Stimulated activated CD4-positive, alpha-beta T cell treated with anti-CD3 and anti-CD28 coated beads, Interleukin-2, amount 100 ng/mL, for 24 hours (primary cell): ENCODE measurements at regions not wholly inside any gene's neighbourhood (a gene's known extent, or its start where the extent isn't known, plus 50 kb on each side); places are given as distances from the start of the nearest gene placed in this dataset.

Experiments
- DNase-seq, 2 donors: peaks; one replicate each; pipeline ENCODE4 v3.0.0-alpha.2; 2020

- no peak for DNase-seq
Observed at GRCh38 chr2:221215487-221215886, 356.6 kb downstream of the EPHA4 start.

GRCh38 chr2:221216636-221217035, 355.5 kb downstream of the EPHA4 start:
- DNase-seq, result no peak

- no peak for DNase-seq
Observed at GRCh38 chr2:221225752-221226151, 346.4 kb downstream of the EPHA4 start.

- no peak for DNase-seq
Observed at GRCh38 chr2:221228214-221228769, 343.8 kb downstream of the EPHA4 start.

GRCh38 chr2:221229099-221229498, 343.0 kb downstream of the EPHA4 start:
- no peak for DNase-seq

- DNase-seq, result no peak
Observed at GRCh38 chr2:221231511-221231910, 340.6 kb downstream of the EPHA4 start.

GRCh38 chr2:221235941-221236340, 336.2 kb downstream of the EPHA4 start:
- no peak for DNase-seq

GRCh38 chr2:221241072-221241471, 331.0 kb downstream of the EPHA4 start:
- no peak for DNase-seq

- DNase-seq, result no peak
Observed at GRCh38 chr2:221243771-221244170, 328.3 kb downstream of the EPHA4 start.

- DNase-seq, result no peak
Observed at GRCh38 chr2:221245045-221245444, 327.1 kb downstream of the EPHA4 start.

- DNase-seq, result no peak
Observed at GRCh38 chr2:221245772-221246171, 326.3 kb downstream of the EPHA4 start.

- DNase-seq, result no peak
Observed at GRCh38 chr2:221254299-221254698, 317.8 kb downstream of the EPHA4 start.

GRCh38 chr2:221255862-221256261, 316.2 kb downstream of the EPHA4 start:
- no peak for DNase-seq

- DNase-seq, result no peak
Observed at GRCh38 chr2:221258464-221258863, 313.6 kb downstream of the EPHA4 start.

- no peak for DNase-seq
Observed at GRCh38 chr2:221262651-221263050, 309.5 kb downstream of the EPHA4 start.

- no peak for DNase-seq
Observed at GRCh38 chr2:221263573-221263972, 308.5 kb downstream of the EPHA4 start.

- DNase-seq, result no peak
Observed at GRCh38 chr2:221264318-221264717, 307.8 kb downstream of the EPHA4 start.

GRCh38 chr2:221267773-221268425, 304.2 kb downstream of the EPHA4 start:
- DNase-seq, result no peak

GRCh38 chr2:221268631-221269030, 303.5 kb downstream of the EPHA4 start:
- DNase-seq, result no peak

- DNase-seq, result no peak
Observed at GRCh38 chr2:221270806-221271205, 301.3 kb downstream of the EPHA4 start.

- DNase-seq, result no peak
Observed at GRCh38 chr2:221272729-221273128, 299.4 kb downstream of the EPHA4 start.

- DNase-seq, result no peak
Observed at GRCh38 chr2:221276033-221276432, 296.1 kb downstream of the EPHA4 start.

- no peak for DNase-seq
Observed at GRCh38 chr2:221276601-221277000, 295.5 kb downstream of the EPHA4 start.

GRCh38 chr2:221282386-221282785, 289.7 kb downstream of the EPHA4 start:
- no peak for DNase-seq

- DNase-seq, result no peak
Observed at GRCh38 chr2:221283896-221284545, 288.1 kb downstream of the EPHA4 start.
